GM12878 (cell line): ENCODE measurements at regions not wholly inside any gene's neighbourhood (a gene's known extent, or its start where the extent isn't known, plus 50 kb on each side); places are given as distances from the start of the nearest gene placed in this dataset.

ENCODE experiments used
- FOXK2 ChIP-seq: fragments of 450-650 bp; IDR thresholded peaks from 2 replicates; pipeline ENCODE4 v1.6.1; 2017; ENCODE audit warnings: mild to moderate bottlenecking, moderate library complexity
- POLR2A ChIP-seq: IDR thresholded peaks from 2 replicates; pipeline ENCODE4 v1.6.1; 2011; ENCODE audit warnings: low read depth, mild to moderate bottlenecking, low read length
- RAD21 ChIP-seq: IDR thresholded peaks from 2 replicates; pipeline ENCODE4 v1.6.1; 2011; ENCODE audit warnings: mild to moderate bottlenecking, low read depth, low read length, moderate library complexity; ENCODE audit not compliant: insufficient read depth
- STAT3 ChIP-seq: IDR thresholded peaks from 2 replicates; pipeline ENCODE4 v1.6.1; 2011; ENCODE audit warnings: low read depth, low read length, improper control_type of control experiment
- YY1 ChIP-seq: IDR thresholded peaks from 2 replicates; pipeline ENCODE4 v1.6.1; 2011; ENCODE audit warnings: low read depth, mild to moderate bottlenecking, low read length
- ZBTB40 ChIP-seq: fragments of 450-650 bp; IDR thresholded peaks from 2 replicates; pipeline ENCODE4 v1.6.1; 2016; ENCODE audit warnings: mild to moderate bottlenecking, moderate library complexity, borderline replicate concordance

- TF ChIP-seq YY1 (no peak), ZBTB40 (no peak), FOXK2 (no peak), POLR2A (no peak), STAT3 (no peak), RAD21 (no peak)
These were observed 223.8 kb upstream of the SMLR1 start for GRCh38 chr6:130603391-130603790.
